ENCODE measurements at regions not wholly inside any gene's neighbourhood (a gene's known extent, or its start where the extent isn't known, plus 50 kb on each side); places are given as distances from the start of the nearest gene placed in this dataset.

- Histone ChIP-seq H3K27me3 (replicated peaks; ENCODE audit: control insufficient read depth, insufficient read depth, low read length) (no peaks in the 10 kb centered on the region), H3K36me3 (ENCODE audit: control insufficient read depth, insufficient read depth, low read length) (no peaks in the 10 kb centered on the region), H3K4me3 (replicated peaks; ENCODE audit: low read depth, low read length) (no peak overlapping the region)
- no peak for TF ChIP-seq CTCF (IDR thresholded peaks at IDR 0.05; ENCODE audit: insufficient read depth, low read length, poor library complexity, severe bottlenecking)
- no peak for DNase-seq (ENCODE audit: extremely low read depth, insufficient read length)
These were observed 569.5 kb upstream of the LRRN3 start for GRCh38 chr7:110521357-110521911.

- H3K36me3 ChIP-seq (ENCODE audit: control insufficient read depth, insufficient read depth, low read length) = no peaks in the 10 kb centered on the region
- no peak for DNase-seq (ENCODE audit: extremely low read depth, insufficient read length)
- no peak for TF ChIP-seq CTCF (IDR thresholded peaks at IDR 0.05; ENCODE audit: insufficient read depth, low read length, poor library complexity, severe bottlenecking)
- H3K4me3 ChIP-seq (replicated peaks; ENCODE audit: low read depth, low read length) = no peak overlapping the region
- H3K27me3 ChIP-seq (replicated peaks; ENCODE audit: control insufficient read depth, insufficient read depth, low read length) = no peaks in the 10 kb centered on the region
These were observed 568.7 kb upstream of the LRRN3 start for GRCh38 chr7:110522061-110522760.

- no peak overlapping the region for H3K4me3 ChIP-seq (replicated peaks; ENCODE audit: low read depth, low read length)
- H3K36me3 ChIP-seq (ENCODE audit: control insufficient read depth, insufficient read depth, low read length) = no peaks in the 10 kb centered on the region
- no peak for DNase-seq (ENCODE audit: extremely low read depth, insufficient read length)
- no peak for TF ChIP-seq CTCF (IDR thresholded peaks at IDR 0.05; ENCODE audit: insufficient read depth, low read length, poor library complexity, severe bottlenecking)
- H3K27me3 ChIP-seq (replicated peaks; ENCODE audit: control insufficient read depth, insufficient read depth, low read length) = no peaks in the 10 kb centered on the region
These were observed 568.1 kb upstream of the LRRN3 start for GRCh38 chr7:110522761-110523200.

GRCh38 chr7:110529175-110529574 is 561.8 kb upstream of the LRRN3 start:
- TF ChIP-seq CTCF (IDR thresholded peaks at IDR 0.05; ENCODE audit: insufficient read depth, low read length, poor library complexity, severe bottlenecking) = no peak
- no peak for DNase-seq (ENCODE audit: extremely low read depth, insufficient read length)
- Histone ChIP-seq H3K36me3 (ENCODE audit: control insufficient read depth, insufficient read depth, low read length) (no peaks in the 10 kb centered on the region), H3K4me3 (replicated peaks; ENCODE audit: low read depth, low read length) (no peak overlapping the region), H3K27me3 (replicated peaks; ENCODE audit: control insufficient read depth, insufficient read depth, low read length) (no peaks in the 10 kb centered on the region)

- Histone ChIP-seq H3K4me3 (replicated peaks; ENCODE audit: low read depth, low read length) (no peak overlapping the region), H3K36me3 (ENCODE audit: control insufficient read depth, insufficient read depth, low read length) (no peaks in the 10 kb centered on the region), H3K27me3 (replicated peaks; ENCODE audit: control insufficient read depth, insufficient read depth, low read length) (no peaks in the 10 kb centered on the region)
- DNase-seq (ENCODE audit: extremely low read depth, insufficient read length) = no peak
- no peak for TF ChIP-seq CTCF (IDR thresholded peaks at IDR 0.05; ENCODE audit: insufficient read depth, low read length, poor library complexity, severe bottlenecking)
These were observed 559.7 kb upstream of the LRRN3 start for GRCh38 chr7:110531186-110531585.
